Keratinocyte (primary cell): ENCODE measurements at regions not wholly inside any gene's neighbourhood (a gene's known extent, or its start where the extent isn't known, plus 50 kb on each side); places are given as distances from the start of the nearest gene placed in this dataset.

Experiments used
- EZH2 ChIP-seq: IDR thresholded peaks from one replicate; pipeline ENCODE4 v1.6.1; 2012; ENCODE audit warnings: inconsistent platforms, mild to moderate bottlenecking, low read length, moderate library complexity
- TF ChIP-seq, protein P1 (sequence below), 3 experiments: IDR thresholded peaks in 1 of 3; conservative IDR thresholded peaks in 1 of 3; optimal IDR thresholded peaks in 1 of 3; 2 replicates in 2 of 3; 3 replicates in 1 of 3; pipeline versions ENCODE3 to v1.5.1; 2011; ENCODE audit warnings: low read length in 3 of 3, mild to moderate bottlenecking in 3 of 3, moderate library complexity in 2 of 3, control low read depth in 1 of 3, inconsistent platforms in 1 of 3; ENCODE audit not compliant: insufficient read depth in 2 of 3; ENCODE audit errors: extremely low read depth in 1 of 3

DNA sequence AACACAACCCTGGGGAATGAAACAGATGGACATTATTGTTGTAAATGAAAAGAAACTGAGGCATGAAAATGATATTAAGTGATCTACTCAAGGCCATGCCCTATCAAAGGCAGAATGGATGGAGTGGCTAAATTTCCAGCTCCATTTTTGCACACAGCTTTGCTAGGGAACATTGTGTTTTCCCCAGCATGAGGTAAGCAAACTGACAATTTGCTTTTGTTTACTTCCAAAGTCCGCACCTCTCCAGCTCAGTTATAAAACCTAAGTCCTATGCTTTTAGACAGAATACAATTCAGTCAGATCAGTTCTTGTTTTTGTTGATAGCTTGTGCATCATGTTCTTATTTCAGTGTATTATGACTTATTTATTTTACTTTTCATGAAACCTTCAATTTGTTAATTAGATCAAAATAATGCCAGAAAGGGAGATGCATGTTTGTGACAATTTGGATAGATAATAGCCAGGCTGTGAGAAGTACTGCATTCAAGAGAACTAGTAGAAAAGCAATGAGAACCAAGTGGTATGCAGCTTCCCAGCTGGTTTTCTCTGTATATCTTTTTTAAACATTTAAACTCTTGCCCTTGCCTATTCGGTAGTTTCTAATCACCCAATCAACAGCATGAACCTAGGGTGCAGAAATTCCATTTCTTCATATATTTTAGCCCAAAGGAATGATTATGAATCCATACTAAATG is 380.8 kb downstream of the SPATA31D1 start:
- TF ChIP-seq, protein P1, sequence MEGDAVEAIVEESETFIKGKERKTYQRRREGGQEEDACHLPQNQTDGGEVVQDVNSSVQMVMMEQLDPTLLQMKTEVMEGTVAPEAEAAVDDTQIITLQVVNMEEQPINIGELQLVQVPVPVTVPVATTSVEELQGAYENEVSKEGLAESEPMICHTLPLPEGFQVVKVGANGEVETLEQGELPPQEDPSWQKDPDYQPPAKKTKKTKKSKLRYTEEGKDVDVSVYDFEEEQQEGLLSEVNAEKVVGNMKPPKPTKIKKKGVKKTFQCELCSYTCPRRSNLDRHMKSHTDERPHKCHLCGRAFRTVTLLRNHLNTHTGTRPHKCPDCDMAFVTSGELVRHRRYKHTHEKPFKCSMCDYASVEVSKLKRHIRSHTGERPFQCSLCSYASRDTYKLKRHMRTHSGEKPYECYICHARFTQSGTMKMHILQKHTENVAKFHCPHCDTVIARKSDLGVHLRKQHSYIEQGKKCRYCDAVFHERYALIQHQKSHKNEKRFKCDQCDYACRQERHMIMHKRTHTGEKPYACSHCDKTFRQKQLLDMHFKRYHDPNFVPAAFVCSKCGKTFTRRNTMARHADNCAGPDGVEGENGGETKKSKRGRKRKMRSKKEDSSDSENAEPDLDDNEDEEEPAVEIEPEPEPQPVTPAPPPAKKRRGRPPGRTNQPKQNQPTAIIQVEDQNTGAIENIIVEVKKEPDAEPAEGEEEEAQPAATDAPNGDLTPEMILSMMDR (optimal IDR thresholded peaks at IDR 0.05 in 1 of 3, IDR thresholded peaks at IDR 0.05 in 1 of 3, conservative IDR thresholded peaks at IDR 0.05 in 1 of 3; ENCODE audit: extremely low read depth in 1 of 3, insufficient read depth in 2 of 3, low read length in 3 of 3): no peak
- no peak for TF ChIP-seq EZH2
